ENCODE measurements at regions not wholly inside any gene's neighbourhood (a gene's known extent, or its start where the extent isn't known, plus 50 kb on each side); places are given as distances from the start of the nearest gene placed in this dataset.

GRCh38 chr2:136232456-136233172, 114.7 kb upstream of the CXCR4 start:
- TF ChIP-seq, protein P1, sequence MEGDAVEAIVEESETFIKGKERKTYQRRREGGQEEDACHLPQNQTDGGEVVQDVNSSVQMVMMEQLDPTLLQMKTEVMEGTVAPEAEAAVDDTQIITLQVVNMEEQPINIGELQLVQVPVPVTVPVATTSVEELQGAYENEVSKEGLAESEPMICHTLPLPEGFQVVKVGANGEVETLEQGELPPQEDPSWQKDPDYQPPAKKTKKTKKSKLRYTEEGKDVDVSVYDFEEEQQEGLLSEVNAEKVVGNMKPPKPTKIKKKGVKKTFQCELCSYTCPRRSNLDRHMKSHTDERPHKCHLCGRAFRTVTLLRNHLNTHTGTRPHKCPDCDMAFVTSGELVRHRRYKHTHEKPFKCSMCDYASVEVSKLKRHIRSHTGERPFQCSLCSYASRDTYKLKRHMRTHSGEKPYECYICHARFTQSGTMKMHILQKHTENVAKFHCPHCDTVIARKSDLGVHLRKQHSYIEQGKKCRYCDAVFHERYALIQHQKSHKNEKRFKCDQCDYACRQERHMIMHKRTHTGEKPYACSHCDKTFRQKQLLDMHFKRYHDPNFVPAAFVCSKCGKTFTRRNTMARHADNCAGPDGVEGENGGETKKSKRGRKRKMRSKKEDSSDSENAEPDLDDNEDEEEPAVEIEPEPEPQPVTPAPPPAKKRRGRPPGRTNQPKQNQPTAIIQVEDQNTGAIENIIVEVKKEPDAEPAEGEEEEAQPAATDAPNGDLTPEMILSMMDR (conservative IDR thresholded peaks at IDR 0.05; ENCODE audit: low read depth, low read length): no peak
- no peak overlapping the region for H3K4me3 ChIP-seq (ENCODE audit: low read depth, low read length)
- no peak for DNase-seq (ENCODE audit: low read depth)

DNA sequence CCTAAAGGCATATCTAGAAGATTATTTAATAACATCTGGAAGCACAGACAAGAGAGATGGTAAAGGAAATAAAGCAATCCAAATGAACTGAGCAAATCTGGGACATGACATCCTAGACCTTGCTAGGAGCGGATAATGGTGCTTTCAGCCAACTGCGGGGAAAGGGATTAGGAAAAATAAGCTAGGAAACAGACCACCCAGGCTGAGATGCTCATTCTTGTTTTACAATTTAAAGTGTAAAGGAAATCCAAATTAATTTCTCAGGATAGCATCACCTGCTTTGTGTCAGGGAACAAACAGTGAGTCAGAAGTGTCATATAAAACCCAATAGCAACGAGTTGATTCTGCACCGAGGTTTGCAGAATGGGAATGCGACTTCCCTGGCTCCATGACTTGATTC, 112.5 kb upstream of the CXCR4 start:
- TF ChIP-seq, protein P1 (conservative IDR thresholded peaks at IDR 0.05; ENCODE audit: low read depth, low read length): no peak
- no peak for DNase-seq (ENCODE audit: low read depth)
- H3K4me3 ChIP-seq (ENCODE audit: low read depth, low read length): no peak overlapping the region

GRCh38 chr2:136226903-136227302, 109.0 kb upstream of the CXCR4 start:
- DNase-seq (ENCODE audit: low read depth): no peak
- TF ChIP-seq, protein P1 (conservative IDR thresholded peaks at IDR 0.05; ENCODE audit: low read depth, low read length): no peak
- no peak overlapping the region for H3K4me3 ChIP-seq (ENCODE audit: low read depth, low read length)

GRCh38 chr2:136225950-136226835, 108.2 kb upstream of the CXCR4 start:
- TF ChIP-seq, protein P1 (conservative IDR thresholded peaks at IDR 0.05; ENCODE audit: low read depth, low read length): no peak
- no peak overlapping the region for H3K4me3 ChIP-seq (ENCODE audit: low read depth, low read length)
- DNase-seq (ENCODE audit: low read depth): no peak

DNA sequence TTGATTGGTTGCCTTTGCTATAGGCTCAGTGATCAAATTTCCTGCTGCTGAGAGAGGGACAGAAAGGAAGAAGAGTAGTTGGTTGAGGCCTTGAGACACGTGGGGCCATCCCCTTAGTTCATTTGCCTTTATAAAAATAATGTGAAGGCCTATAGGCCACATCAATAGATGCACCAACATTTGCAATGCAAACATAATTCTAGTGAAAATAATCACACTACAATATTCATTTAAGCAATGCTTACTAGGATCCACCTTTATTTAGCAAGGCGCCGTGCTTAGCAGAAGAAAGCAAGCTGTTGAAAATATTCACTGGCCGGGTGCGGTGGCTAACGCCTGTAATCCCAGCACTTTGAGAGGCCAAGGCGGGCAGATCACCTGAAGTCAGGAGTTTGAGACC, 105.3 kb upstream of the CXCR4 start:
- TF ChIP-seq, protein P1 (conservative IDR thresholded peaks at IDR 0.05; ENCODE audit: low read depth, low read length): no peak
- no peak overlapping the region for H3K4me3 ChIP-seq (ENCODE audit: low read depth, low read length)
- no peak for DNase-seq (ENCODE audit: low read depth)

- H3K4me3 ChIP-seq (ENCODE audit: low read depth, low read length): no peak overlapping the region
- DNase-seq (ENCODE audit: low read depth): no peak
- TF ChIP-seq, protein P1 (conservative IDR thresholded peaks at IDR 0.05; ENCODE audit: low read depth, low read length): no peak
Observed at GRCh38 chr2:136222862-136223261, 104.9 kb upstream of the CXCR4 start.
